Hepatocyte (in vitro differentiated cells): ENCODE measurements at regions not wholly inside any gene's neighbourhood (a gene's known extent, or its start where the extent isn't known, plus 50 kb on each side); places are given as distances from the start of the nearest gene placed in this dataset.

Source experiments
- DNase-seq: peaks from one replicate; pipeline ENCODE4 v3.0.0-alpha.2; 2016; ENCODE audit warnings: low spot score
- H2AFZ ChIP-seq: fragments of 200-600 bp; sonication (generic); 2 replicates; pipeline ENCODE4 v1.6.0; 2016; ENCODE audit warnings: antibody characterized with exemption, mild to moderate bottlenecking
- H3K27ac ChIP-seq: fragments of 200-600 bp; sonication (generic); 2 replicates; pipeline ENCODE4 v1.5.1; 2016; ENCODE audit warnings: mild to moderate bottlenecking
- H3K27me3 ChIP-seq: fragments of 200-600 bp; sonication (generic); 2 replicates; pipeline ENCODE4 v1.6.1; 2016
- H3K36me3 ChIP-seq: fragments of 200-600 bp; sonication (generic); replicated peaks from 2 replicates; pipeline ENCODE4 v1.5.1; 2016; ENCODE audit warnings: low read depth; ENCODE audit not compliant: insufficient read depth
- H3K4me1 ChIP-seq: fragments of 200-600 bp; sonication (generic); 2 replicates; pipeline ENCODE4 v1.5.1; 2016; ENCODE audit warnings: mild to moderate bottlenecking, moderate library complexity; ENCODE audit not compliant: insufficient read depth
- H3K4me2 ChIP-seq: fragments of 200-600 bp; sonication (generic); 2 replicates; pipeline ENCODE4 v1.6.0; 2016
- H3K4me3 ChIP-seq: fragments of 200-600 bp; sonication (generic); 2 replicates; pipeline ENCODE4 v1.5.1; 2016; ENCODE audit warnings: mild to moderate bottlenecking
- H3K79me2 ChIP-seq: fragments of 200-600 bp; sonication (generic); 2 replicates; pipeline ENCODE4 v1.6.0; 2017; ENCODE audit warnings: mild to moderate bottlenecking
- H3K9me2 ChIP-seq: fragments of 200-600 bp; sonication (generic); replicated peaks from 2 replicates; pipeline ENCODE4 v1.6.0; 2017; ENCODE audit warnings: mild to moderate bottlenecking; ENCODE audit not compliant: insufficient read depth
- H3K9me3 ChIP-seq: fragments of 200-600 bp; sonication (generic); 2 replicates; pipeline ENCODE4 v1.5.1; 2016; ENCODE audit warnings: low read depth, mild to moderate bottlenecking
- H4K20me1 ChIP-seq: fragments of 200-600 bp; sonication (generic); 2 replicates; pipeline ENCODE4 v1.6.0; 2016; ENCODE audit warnings: mild to moderate bottlenecking; ENCODE audit not compliant: insufficient read depth, poor library complexity, severe bottlenecking
- EZH2 ChIP-seq: fragments of 200-600 bp; sonication (generic); IDR thresholded peaks from 2 replicates; pipeline ENCODE4 v1.6.1; 2016; ENCODE audit warnings: antibody characterized with exemption, mild to moderate bottlenecking, borderline replicate concordance
- EZH2phosphoT487 ChIP-seq: fragments of 200-600 bp; sonication (generic); IDR thresholded peaks from one replicate; pipeline ENCODE4 v1.6.1; 2018; ENCODE audit warnings: antibody characterized with exemption, mild to moderate bottlenecking, low read depth, moderate library complexity; ENCODE audit not compliant: unreplicated experiment, severe bottlenecking
- WGBS: methylation state at CpG from one replicate; pipeline ENCODE4 v1.1.6; 2016; ENCODE audit warnings: low lambda C conversion rate; ENCODE audit errors: missing lambda C conversion rate; 5-methylcytosine and 5-hydroxymethylcytosine counted together
- TF ChIP-seq, protein P1 (sequence below): fragments of 200-600 bp; sonication (generic); IDR thresholded peaks from 2 replicates; pipeline ENCODE4 v1.5.1; 2016; ENCODE audit warnings: antibody characterized with exemption, mild to moderate bottlenecking; ENCODE audit not compliant: poor library complexity

DNA sequence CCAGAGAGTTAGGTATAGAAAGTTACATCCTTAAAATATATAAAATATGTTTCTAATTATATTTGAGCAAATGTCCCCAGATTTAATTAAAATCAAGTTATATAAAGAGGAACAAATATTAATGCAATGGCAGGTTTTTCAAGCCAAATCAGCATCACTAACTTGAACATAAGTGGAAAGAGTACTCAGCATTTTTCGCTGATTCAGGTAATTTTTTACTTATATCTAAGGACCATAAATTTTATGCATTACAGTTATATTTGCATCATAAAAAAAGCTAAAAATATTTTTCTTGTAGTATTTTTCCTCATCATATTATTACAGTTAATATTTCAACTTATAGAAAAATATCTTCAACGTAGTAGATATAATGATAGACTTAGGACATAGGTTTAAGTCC is 1047.4 kb downstream of the FAM133A start:
- Histone ChIP-seq H3K27ac (no peak overlapping the region), H3K4me2 (no peak overlapping the region), H3K79me2 (no peaks in the 10 kb centered on the region), H3K9me2 (no peaks in the 10 kb centered on the region), H3K36me3 (no peaks in the 10 kb centered on the region), H3K27me3 (no peaks in the 10 kb centered on the region), H2AFZ (no peak overlapping the region), H3K4me3 (no peak overlapping the region), H4K20me1 (no peaks in the 10 kb centered on the region), H3K4me1 (no peaks in the 10 kb centered on the region), H3K9me3 (no peaks in the 10 kb centered on the region)
- no peak for DNase-seq
- 95% methylated on average over 2 of the region's 2 CpGs for WGBS
- no peak for TF ChIP-seq EZH2phosphoT487

DNA sequence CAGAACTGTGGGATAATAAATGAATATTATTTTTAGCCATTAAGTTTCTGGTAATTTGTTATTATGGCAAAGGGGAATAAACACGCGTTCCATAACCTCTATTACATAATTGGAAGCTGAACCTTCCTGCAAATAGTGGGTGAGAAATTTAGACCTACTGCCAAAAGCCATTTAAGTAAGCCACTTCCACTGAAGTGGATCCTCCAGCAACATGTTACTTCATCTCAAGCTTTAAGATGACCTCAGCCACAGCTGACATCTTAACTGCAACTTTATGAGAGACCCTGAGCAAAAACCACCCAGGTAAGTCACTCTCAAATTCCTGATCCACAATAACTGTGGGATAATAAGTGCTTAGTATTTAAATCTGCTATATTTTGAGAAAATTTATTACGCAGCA is 1048.6 kb downstream of the FAM133A start:
- no peak overlapping the region for H3K4me3 ChIP-seq
- no peak overlapping the region for H2AFZ ChIP-seq
- H4K20me1 ChIP-seq: no peaks in the 10 kb centered on the region
- DNase-seq: no peak
- no peaks in the 10 kb centered on the region for H3K9me2 ChIP-seq
- no peaks in the 10 kb centered on the region for H3K79me2 ChIP-seq
- H3K27me3 ChIP-seq: no peaks in the 10 kb centered on the region
- no peaks in the 10 kb centered on the region for H3K36me3 ChIP-seq
- no peaks in the 10 kb centered on the region for H3K4me1 ChIP-seq
- WGBS: 98% methylated on average over 3 of the region's 3 CpGs
- no peak overlapping the region for H3K27ac ChIP-seq
- TF ChIP-seq EZH2: no peak
- TF ChIP-seq, protein P1, sequence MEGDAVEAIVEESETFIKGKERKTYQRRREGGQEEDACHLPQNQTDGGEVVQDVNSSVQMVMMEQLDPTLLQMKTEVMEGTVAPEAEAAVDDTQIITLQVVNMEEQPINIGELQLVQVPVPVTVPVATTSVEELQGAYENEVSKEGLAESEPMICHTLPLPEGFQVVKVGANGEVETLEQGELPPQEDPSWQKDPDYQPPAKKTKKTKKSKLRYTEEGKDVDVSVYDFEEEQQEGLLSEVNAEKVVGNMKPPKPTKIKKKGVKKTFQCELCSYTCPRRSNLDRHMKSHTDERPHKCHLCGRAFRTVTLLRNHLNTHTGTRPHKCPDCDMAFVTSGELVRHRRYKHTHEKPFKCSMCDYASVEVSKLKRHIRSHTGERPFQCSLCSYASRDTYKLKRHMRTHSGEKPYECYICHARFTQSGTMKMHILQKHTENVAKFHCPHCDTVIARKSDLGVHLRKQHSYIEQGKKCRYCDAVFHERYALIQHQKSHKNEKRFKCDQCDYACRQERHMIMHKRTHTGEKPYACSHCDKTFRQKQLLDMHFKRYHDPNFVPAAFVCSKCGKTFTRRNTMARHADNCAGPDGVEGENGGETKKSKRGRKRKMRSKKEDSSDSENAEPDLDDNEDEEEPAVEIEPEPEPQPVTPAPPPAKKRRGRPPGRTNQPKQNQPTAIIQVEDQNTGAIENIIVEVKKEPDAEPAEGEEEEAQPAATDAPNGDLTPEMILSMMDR: no peak
- no peak for TF ChIP-seq EZH2phosphoT487
- H3K9me3 ChIP-seq: no peaks in the 10 kb centered on the region
- H3K4me2 ChIP-seq: no peak overlapping the region

DNA sequence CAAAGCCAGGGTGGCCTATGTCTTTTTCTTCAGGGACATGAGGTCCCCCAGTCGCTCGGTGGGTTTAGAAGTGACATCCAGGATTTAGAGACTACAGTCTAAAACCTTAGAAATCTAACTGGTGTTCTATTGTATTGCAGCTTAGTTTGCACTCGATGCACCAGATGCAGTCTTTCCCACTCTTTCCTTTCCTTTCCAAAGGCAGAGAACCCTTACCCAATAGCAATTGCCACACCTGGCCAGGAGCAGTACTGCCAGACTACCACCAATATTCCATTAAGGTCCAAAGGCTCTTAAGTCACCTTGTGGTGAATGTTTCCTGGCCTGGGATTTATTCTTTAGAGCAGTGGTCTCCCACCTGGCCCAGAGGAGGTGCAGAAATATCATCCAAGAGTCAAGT is 1068.8 kb downstream of the FAM133A start:
- no peak for DNase-seq
- TF ChIP-seq EZH2: no peak
- TF ChIP-seq, protein P1: no peak
- TF ChIP-seq EZH2phosphoT487: no peak
- 91% methylated on average over 3 of the region's 3 CpGs for WGBS

DNA sequence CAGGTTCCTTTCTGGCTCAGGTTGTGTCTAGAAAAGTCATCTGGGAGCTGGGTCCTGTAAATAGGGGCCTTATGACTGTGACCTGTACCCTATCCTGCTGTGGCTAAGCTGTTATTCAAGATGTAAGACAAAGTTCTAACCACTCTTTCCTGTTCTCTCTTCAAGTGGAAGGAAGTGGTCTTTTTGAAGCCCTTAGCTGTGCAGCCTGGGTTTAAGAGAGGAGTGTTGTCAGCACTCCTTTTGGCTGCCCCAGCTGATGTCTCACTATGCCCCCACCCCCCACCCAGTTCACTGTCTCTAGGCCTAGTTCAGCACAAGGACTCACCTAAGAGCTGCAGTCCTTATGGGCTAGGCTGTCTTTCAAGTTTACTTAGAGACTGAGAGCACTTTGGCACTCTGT is 1069.5 kb downstream of the FAM133A start:
- H4K20me1 ChIP-seq: no peaks in the 10 kb centered on the region
- H3K9me3 ChIP-seq: no peaks in the 10 kb centered on the region
- H3K4me3 ChIP-seq: no peak overlapping the region
- H3K4me1 ChIP-seq: no peaks in the 10 kb centered on the region
- no peaks in the 10 kb centered on the region for H3K79me2 ChIP-seq
- no peak overlapping the region for H3K4me2 ChIP-seq
- DNase-seq: no peak
- TF ChIP-seq, protein P1: no peak
- no peak for TF ChIP-seq EZH2
- no peak for TF ChIP-seq EZH2phosphoT487
- H3K9me2 ChIP-seq: no peaks in the 10 kb centered on the region
- no peak overlapping the region for H2AFZ ChIP-seq
- H3K36me3 ChIP-seq: no peaks in the 10 kb centered on the region
- H3K27ac ChIP-seq: no peak overlapping the region
- H3K27me3 ChIP-seq: no peaks in the 10 kb centered on the region

More for the DNA sequence above, 1068.8 kb downstream of the FAM133A start:
- Histone ChIP-seq H2AFZ (no peak overlapping the region), H3K4me2 (no peak overlapping the region), H3K27me3 (no peaks in the 10 kb centered on the region), H3K9me3 (no peaks in the 10 kb centered on the region), H3K36me3 (no peaks in the 10 kb centered on the region), H3K9me2 (no peaks in the 10 kb centered on the region), H3K4me1 (no peaks in the 10 kb centered on the region), H4K20me1 (no peaks in the 10 kb centered on the region), H3K79me2 (no peaks in the 10 kb centered on the region), H3K4me3 (no peak overlapping the region), H3K27ac (no peak overlapping the region)
